CD4-positive, alpha-beta memory T cell (primary cell): ENCODE measurements at regions not wholly inside any gene's neighbourhood (a gene's known extent, or its start where the extent isn't known, plus 50 kb on each side); places are given as distances from the start of the nearest gene placed in this dataset.

Experiments used
- CTCF ChIA-PET: fragments of 350-600 bp; sonication (Branson Sonifier 250); formaldehyde crosslinking; loops from one replicate; lab custom pipeline; 2021; ENCODE audit warnings: inconsistent platforms; ENCODE audit not compliant: partially characterized antibody; lab: Charles Lee
- POLR2A ChIA-PET: fragments of 350-600 bp; sonication (Branson Sonifier 250); formaldehyde crosslinking; loops from one replicate; lab custom pipeline; 2021; ENCODE audit not compliant: partially characterized antibody; lab: Charles Lee
- DNase-seq, 5 donors: peaks; one replicate each; pipeline versions ENCODE4 v3.0.0 to v3.0.0-alpha.2; 2020 to 2022; ENCODE audit warnings: mixed read lengths in 1 of 5
- H3K27ac ChIP-seq: one replicate; pipeline ENCODE4 v1.7.0; 2013; ENCODE audit warnings: low read depth, low read length
- H3K27me3 ChIP-seq: 2 replicates; pipeline ENCODE4 v1.7.0; 2013; ENCODE audit warnings: mild to moderate bottlenecking, low read length, moderate library complexity; ENCODE audit not compliant: insufficient read depth
- H3K36me3 ChIP-seq: 2 replicates; pipeline ENCODE4 v1.7.0; 2013; ENCODE audit warnings: mild to moderate bottlenecking, low read length, moderate library complexity; ENCODE audit not compliant: insufficient read depth
- H3K4me1 ChIP-seq: 2 replicates; pipeline ENCODE4 v1.7.0; 2013; ENCODE audit warnings: mild to moderate bottlenecking, low read length, moderate library complexity; ENCODE audit not compliant: insufficient read depth
- H3K4me3 ChIP-seq, 2 donors: one replicate each; pipeline ENCODE4 v1.7.0; 2013; ENCODE audit warnings: low read length in 2 of 2, mild to moderate bottlenecking in 1 of 2
- H3K9me3 ChIP-seq, 2 donors: one replicate each; pipeline ENCODE4 v1.7.0; 2013; ENCODE audit warnings: low read length in 2 of 2, control low read depth in 1 of 2; ENCODE audit not compliant: control insufficient read depth in 1 of 2
- H3K27ac Mint-ChIP-seq, 7 donors: one replicate each; pipeline ENCODE4 v1.8.0; 2020 to 2021; ENCODE audit warnings: mixed read lengths in 7 of 7, mild to moderate bottlenecking in 6 of 7, inconsistent platforms in 3 of 7, moderate library complexity in 3 of 7
- H3K27me3 Mint-ChIP-seq, 2 donors: one replicate each; pipeline ENCODE4 v1.8.0; 2020 to 2021; ENCODE audit warnings: mixed read lengths in 2 of 2
- H3K36me3 Mint-ChIP-seq, 2 donors: one replicate each; pipeline ENCODE4 v1.8.0; 2020 to 2021; ENCODE audit warnings: mixed read lengths in 2 of 2, inconsistent platforms in 1 of 2, mild to moderate bottlenecking in 1 of 2
- H3K4me1 Mint-ChIP-seq, 4 donors: one replicate each; pipeline ENCODE4 v1.8.0; 2020 to 2021; ENCODE audit warnings: mixed read lengths in 4 of 4, mild to moderate bottlenecking in 1 of 4
- H3K4me3 Mint-ChIP-seq, 8 donors: one replicate each; pipeline ENCODE4 v1.8.0; 2020 to 2021; ENCODE audit warnings: mixed read lengths in 8 of 8, mild to moderate bottlenecking in 7 of 8, moderate library complexity in 6 of 8, inconsistent platforms in 3 of 8
- H3K9me3 Mint-ChIP-seq, 8 donors: one replicate each; pipeline ENCODE4 v1.8.0; 2020 to 2021; ENCODE audit warnings: mixed read lengths in 8 of 8, mild to moderate bottlenecking in 5 of 8, inconsistent platforms in 3 of 8, moderate library complexity in 1 of 8
- intact Hi-C: fragments of 100-400 bp; cut with micrococcal nuclease; formaldehyde crosslinking; loops from one replicate; pipeline ENCODE4 v1.15.1; 2023

DNA sequence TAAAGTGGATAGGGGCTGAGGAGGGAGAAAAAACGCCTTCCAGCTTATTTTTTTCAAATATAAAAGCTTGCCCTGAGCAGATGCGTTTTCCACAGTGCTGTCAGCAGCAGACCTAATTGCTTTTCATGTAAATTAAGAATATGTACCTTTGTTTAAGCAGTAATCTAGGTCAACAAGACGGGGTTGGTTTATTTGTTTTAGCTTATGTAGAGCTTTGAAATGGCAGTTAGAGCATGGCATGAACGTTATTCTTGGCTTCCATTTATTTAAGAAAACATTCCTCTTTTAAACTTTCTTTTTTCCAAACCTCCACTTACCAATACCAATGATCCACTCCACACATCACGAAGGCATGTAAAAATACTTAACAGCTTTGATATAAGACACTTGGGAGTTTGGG is 220.3 kb upstream of the TENM3 start:
- no peak overlapping the region for H3K4me3 Mint-ChIP-seq
- intact Hi-C loops = no loop called here
- CTCF ChIA-PET = no interaction called here

DNA sequence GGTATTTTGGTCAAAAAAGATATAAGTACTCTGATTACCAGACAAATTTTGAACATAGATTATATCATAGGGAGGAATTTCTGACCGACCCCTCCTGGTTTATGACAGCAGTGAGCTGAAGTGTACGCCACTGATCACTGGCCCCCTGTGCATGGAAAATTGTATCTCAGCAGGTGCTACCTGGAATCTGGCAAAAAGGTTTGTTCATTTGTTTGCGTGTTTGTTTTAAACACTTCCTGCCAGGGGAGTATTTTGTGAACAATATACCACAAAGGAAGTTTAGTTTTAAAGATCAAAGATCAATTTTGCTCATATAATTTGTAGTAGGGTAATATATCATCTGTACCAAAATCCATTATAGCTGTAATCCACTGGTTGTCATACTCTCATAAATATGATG is 219.7 kb upstream of the TENM3 start:
- POLR2A ChIA-PET = no interaction called here
- H3K27ac Mint-ChIP-seq = no peak overlapping the region
- no peak overlapping the region for H3K4me3 Mint-ChIP-seq
- no peak overlapping the region for H3K4me3 ChIP-seq
- intact Hi-C loops = no loop called here
- no peaks in the 10 kb centered on the region for H3K27me3 ChIP-seq
- H3K36me3 ChIP-seq = no peaks in the 10 kb centered on the region
- DNase-seq = no peak
- no peaks in the 10 kb centered on the region for H3K27me3 Mint-ChIP-seq
- no peaks in the 10 kb centered on the region for H3K4me1 ChIP-seq
- no peak overlapping the region for H3K27ac ChIP-seq
- no peaks in the 10 kb centered on the region for H3K36me3 Mint-ChIP-seq
- no peaks in the 10 kb centered on the region for H3K9me3 ChIP-seq
- H3K4me1 Mint-ChIP-seq = no peaks in the 10 kb centered on the region
- CTCF ChIA-PET = no interaction called here
- peaks cover 0 to 11% (median 3%) of the 10 kb centered on the region in 8 donors for H3K9me3 Mint-ChIP-seq

More for the DNA sequence above, 220.3 kb upstream of the TENM3 start:
- no peak overlapping the region for H3K4me3 ChIP-seq
- Mint-ChIP-seq H3K9me3 (peaks cover 0 to 11% (median 3%) of the 10 kb centered on the region in 8 donors), H3K27me3 (no peaks in the 10 kb centered on the region), H3K36me3 (no peaks in the 10 kb centered on the region), H3K27ac (no peak overlapping the region), H3K4me1 (no peaks in the 10 kb centered on the region)
- no peak for DNase-seq
- POLR2A ChIA-PET = no interaction called here
- H3K4me1 ChIP-seq = no peaks in the 10 kb centered on the region
- no peaks in the 10 kb centered on the region for H3K9me3 ChIP-seq
- H3K27ac ChIP-seq = no peak overlapping the region
- no peaks in the 10 kb centered on the region for H3K36me3 ChIP-seq
- H3K27me3 ChIP-seq = no peaks in the 10 kb centered on the region

DNA sequence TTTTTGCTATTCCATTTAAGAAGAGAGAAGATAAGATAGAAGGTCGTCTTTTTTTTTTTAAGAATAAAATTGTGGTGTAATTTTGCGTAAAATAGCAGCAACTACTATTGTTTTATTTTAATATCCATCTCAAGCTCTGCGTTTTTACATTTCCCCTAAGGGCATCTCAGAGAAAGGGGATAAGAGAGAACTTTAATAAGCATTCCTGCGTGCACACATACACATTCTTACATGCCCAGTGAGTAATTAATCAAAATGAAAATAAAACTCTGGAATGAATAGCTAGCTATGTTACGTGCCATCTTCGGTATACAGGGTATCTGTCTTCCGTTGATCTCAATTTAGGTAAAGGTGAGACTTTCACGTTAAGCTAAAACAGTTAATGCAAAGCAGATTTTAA is 200.3 kb upstream of the TENM3 start:
- Mint-ChIP-seq H3K4me1 (no peaks in the 10 kb centered on the region), H3K27me3 (no peaks in the 10 kb centered on the region), H3K36me3 (no peaks in the 10 kb centered on the region), H3K4me3 (no peak overlapping the region), H3K9me3 (peaks cover 0 to 13% (median 3%) of the 10 kb centered on the region in 8 donors), H3K27ac (no peak overlapping the region)
- Histone ChIP-seq H3K4me3 (no peak overlapping the region), H3K4me1 (no peaks in the 10 kb centered on the region), H3K9me3 (no peaks in the 10 kb centered on the region), H3K36me3 (no peaks in the 10 kb centered on the region), H3K27ac (no peak overlapping the region), H3K27me3 (no peaks in the 10 kb centered on the region)
- CTCF ChIA-PET = no interaction called here
- POLR2A ChIA-PET = no interaction called here
- no peak for DNase-seq
- intact Hi-C loops = no loop called here

DNA sequence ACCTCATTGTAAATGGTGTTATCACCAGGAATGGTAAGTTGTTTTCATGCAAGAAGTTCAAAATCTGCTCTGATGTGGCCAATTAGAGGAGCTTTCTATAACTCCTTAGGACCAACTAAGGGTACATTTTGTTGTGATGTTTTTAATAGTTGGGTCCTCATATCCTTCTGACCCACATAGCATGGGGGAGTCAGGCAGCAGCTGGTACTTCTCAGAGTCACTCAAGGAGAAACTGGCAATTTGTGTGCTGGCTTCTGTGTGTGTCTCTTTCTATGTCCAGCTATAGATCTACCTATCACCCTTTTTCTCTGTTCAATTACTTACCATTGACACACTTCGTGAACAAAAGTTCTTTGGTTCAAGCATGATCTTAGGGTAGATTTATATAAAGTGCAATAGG is 194.3 kb upstream of the TENM3 start:
- Mint-ChIP-seq H3K27ac (no peak overlapping the region), H3K36me3 (no peaks in the 10 kb centered on the region), H3K9me3 (peaks cover 0 to 13% (median 5%) of the 10 kb centered on the region in 8 donors), H3K4me3 (no peak overlapping the region), H3K27me3 (no peaks in the 10 kb centered on the region), H3K4me1 (no peaks in the 10 kb centered on the region)
- ChIA-PET CTCF (no interaction called here), POLR2A (no interaction called here)
- Histone ChIP-seq H3K4me3 (no peak overlapping the region), H3K9me3 (no peaks in the 10 kb centered on the region), H3K27me3 (no peaks in the 10 kb centered on the region), H3K36me3 (no peaks in the 10 kb centered on the region), H3K4me1 (no peaks in the 10 kb centered on the region), H3K27ac (no peak overlapping the region)
- intact Hi-C loops = no loop called here
- DNase-seq = no peak

DNA sequence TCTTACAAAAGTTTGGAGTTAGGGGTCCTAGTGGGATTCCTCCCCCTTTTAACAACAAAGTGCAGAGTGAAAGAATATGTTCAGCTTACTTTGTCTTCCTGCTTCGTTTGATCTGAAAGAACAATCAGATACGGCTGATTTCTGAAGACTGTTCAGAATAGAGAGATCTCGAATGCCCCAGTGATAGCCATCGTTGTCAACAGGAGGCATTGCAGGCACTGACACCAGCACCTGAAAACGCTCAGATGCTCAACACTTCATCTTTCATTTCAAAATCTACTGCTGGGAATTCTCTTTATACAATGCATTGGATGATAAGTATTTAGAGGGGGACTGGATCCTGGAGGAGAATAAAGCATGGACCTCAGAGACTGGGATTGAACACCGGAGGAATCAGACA is 186.3 kb upstream of the TENM3 start:
- Histone ChIP-seq H3K36me3 (no peaks in the 10 kb centered on the region), H3K4me1 (no peaks in the 10 kb centered on the region), H3K9me3 (no peaks in the 10 kb centered on the region), H3K4me3 (no peak overlapping the region), H3K27ac (no peak overlapping the region), H3K27me3 (no peaks in the 10 kb centered on the region)
- peaks cover 0 to 4% (median 1%) of the 10 kb centered on the region in 8 donors for H3K9me3 Mint-ChIP-seq
- CTCF ChIA-PET = no interaction called here
- no peaks in the 10 kb centered on the region for H3K36me3 Mint-ChIP-seq
- H3K4me3 Mint-ChIP-seq = no peak overlapping the region
- H3K27me3 Mint-ChIP-seq = no peaks in the 10 kb centered on the region
- no peak for DNase-seq
- H3K27ac Mint-ChIP-seq = no peak overlapping the region
- POLR2A ChIA-PET = no interaction called here
- no peaks in the 10 kb centered on the region for H3K4me1 Mint-ChIP-seq
- intact Hi-C loops = no loop called here

DNA sequence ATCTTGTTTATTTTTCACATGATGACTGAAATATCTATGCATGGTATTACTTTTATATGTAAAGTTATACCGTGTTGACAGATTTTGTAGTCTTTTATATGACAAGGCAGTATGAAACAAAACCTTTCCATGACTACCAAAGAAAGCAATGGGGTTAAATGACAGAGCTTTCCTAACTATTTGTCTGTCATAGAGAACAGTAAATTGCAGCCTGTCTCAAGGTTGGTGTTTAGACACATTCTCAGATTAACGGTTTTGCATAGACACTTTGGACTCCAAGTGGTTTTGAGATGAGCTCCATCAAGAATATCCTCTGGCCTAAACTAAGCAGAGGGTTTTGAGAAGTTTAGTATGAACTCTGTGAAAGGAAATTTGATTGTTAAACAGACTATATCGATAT is 180.7 kb upstream of the TENM3 start:
- no peaks in the 10 kb centered on the region for H3K27me3 ChIP-seq
- H3K4me3 ChIP-seq = no peak overlapping the region
- CTCF ChIA-PET = no interaction called here
- Mint-ChIP-seq H3K36me3 (no peaks in the 10 kb centered on the region), H3K9me3 (peaks cover 0 to 15% (median 3%) of the 10 kb centered on the region in 8 donors), H3K27me3 (no peaks in the 10 kb centered on the region), H3K27ac (no peak overlapping the region), H3K4me3 (no peak overlapping the region), H3K4me1 (no peaks in the 10 kb centered on the region)
- intact Hi-C loops = no loop called here
- no peaks in the 10 kb centered on the region for H3K4me1 ChIP-seq
- no peaks in the 10 kb centered on the region for H3K36me3 ChIP-seq
- H3K27ac ChIP-seq = no peak overlapping the region
- H3K9me3 ChIP-seq = no peaks in the 10 kb centered on the region
- POLR2A ChIA-PET = no interaction called here
- DNase-seq = no peak

DNA sequence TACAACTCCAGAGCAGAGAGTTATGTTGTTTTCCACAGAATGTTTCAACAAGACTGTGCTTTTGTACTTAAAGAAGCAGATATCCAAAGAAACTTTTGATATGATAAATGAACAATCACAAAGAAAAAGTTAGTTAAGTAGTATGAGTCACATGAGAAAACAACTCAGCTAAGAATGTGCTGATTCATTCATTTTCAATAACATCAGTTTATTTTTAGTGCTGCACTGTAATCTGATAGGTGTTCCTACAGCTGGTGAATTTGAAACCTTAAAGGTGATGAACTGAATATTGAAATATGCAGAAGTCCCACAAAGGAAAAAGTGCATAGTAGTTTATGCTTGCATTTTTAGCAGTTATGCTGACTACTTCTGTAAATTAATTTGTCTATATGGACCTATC is 180.3 kb upstream of the TENM3 start:
- H3K27me3 ChIP-seq = no peaks in the 10 kb centered on the region
- Mint-ChIP-seq H3K27ac (no peak overlapping the region), H3K4me1 (peaks cover 0 to 2% (median 0%) of the 10 kb centered on the region in 4 donors), H3K4me3 (no peak overlapping the region), H3K36me3 (no peaks in the 10 kb centered on the region), H3K27me3 (no peaks in the 10 kb centered on the region), H3K9me3 (peaks cover 0 to 15% (median 3%) of the 10 kb centered on the region in 8 donors)
- DNase-seq = no peak
- H3K9me3 ChIP-seq = no peaks in the 10 kb centered on the region
- no peaks in the 10 kb centered on the region for H3K36me3 ChIP-seq
- H3K27ac ChIP-seq = no peak overlapping the region
- ChIA-PET CTCF (no interaction called here), POLR2A (no interaction called here)
- intact Hi-C loops = no loop called here
- no peaks in the 10 kb centered on the region for H3K4me1 ChIP-seq
- no peak overlapping the region for H3K4me3 ChIP-seq

DNA sequence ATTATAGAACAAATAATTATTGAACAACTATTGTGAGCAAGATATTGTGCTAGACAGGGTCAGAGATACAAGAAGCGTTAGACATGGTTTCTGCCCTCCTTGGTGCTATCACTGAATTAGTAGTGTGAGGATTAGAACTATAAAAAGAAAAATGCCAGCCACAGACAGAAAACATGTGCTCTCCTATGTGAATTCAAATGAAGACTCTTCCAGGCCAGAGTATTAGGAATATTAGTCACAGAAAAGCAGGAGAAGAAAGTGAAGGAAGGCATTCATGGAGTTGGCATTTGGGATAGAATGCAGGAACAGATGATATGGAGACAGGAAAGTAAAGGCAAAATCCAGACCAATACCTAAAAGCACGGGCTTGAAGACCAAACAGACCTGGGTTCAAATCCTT is 179.6 kb upstream of the TENM3 start:
- POLR2A ChIA-PET = no interaction called here
- CTCF ChIA-PET = no interaction called here
- no peaks in the 10 kb centered on the region for H3K27me3 Mint-ChIP-seq
- no peaks in the 10 kb centered on the region for H3K36me3 Mint-ChIP-seq
- DNase-seq = no peak
- H3K4me1 Mint-ChIP-seq = peaks cover 0 to 3% (median 0%) of the 10 kb centered on the region in 4 donors
- intact Hi-C loops = no loop called here
- Histone ChIP-seq H3K9me3 (no peaks in the 10 kb centered on the region), H3K27me3 (no peaks in the 10 kb centered on the region), H3K27ac (no peak overlapping the region), H3K36me3 (no peaks in the 10 kb centered on the region), H3K4me1 (no peaks in the 10 kb centered on the region), H3K4me3 (no peak overlapping the region)
- no peak overlapping the region for H3K27ac Mint-ChIP-seq
- no peak overlapping the region for H3K4me3 Mint-ChIP-seq
- H3K9me3 Mint-ChIP-seq = peaks cover 0 to 15% (median 3%) of the 10 kb centered on the region in 8 donors
